ENCODE measurements at regions not wholly inside any gene's neighbourhood (a gene's known extent, or its start where the extent isn't known, plus 50 kb on each side); places are given as distances from the start of the nearest gene placed in this dataset.
A peak's percentile ranks its signal among the peaks of the same experiment; 100 is the strongest.
"Not testable (repeated sequence)": the region's sequence is repeated elsewhere in the genome, so short reads cannot be mapped to it uniquely, and the experiment has no call there.

- no peak for DNase-seq
Observed at GRCh38 chr4:127383666-127384065, 249.1 kb upstream of the INTU start.

- DNase-seq: no peak
Observed at GRCh38 chr4:127394516-127394915, 238.2 kb upstream of the INTU start.

- no peak for DNase-seq
Observed at GRCh38 chr4:127400276-127400675, 232.5 kb upstream of the INTU start.

GRCh38 chr4:127400731-127401346 is 231.9 kb upstream of the INTU start:
- DNase-seq: peak; percentile 17 to 51

GRCh38 chr4:127403471-127404084 is 229.2 kb upstream of the INTU start:
- DNase-seq: no peak

- DNase-seq: no peak
Observed at GRCh38 chr4:127406187-127406586, 226.6 kb upstream of the INTU start.

- DNase-seq: not testable (repeated sequence)
Observed at GRCh38 chr4:127407572-127407971, 225.2 kb upstream of the INTU start.

- DNase-seq: no peak
Observed at GRCh38 chr4:127410201-127410600, 222.6 kb upstream of the INTU start.

GRCh38 chr4:127410644-127411043 is 222.1 kb upstream of the INTU start:
- DNase-seq: no peak

- DNase-seq: no peak
Observed at GRCh38 chr4:127414951-127415606, 217.7 kb upstream of the INTU start.

GRCh38 chr4:127416115-127416514 is 216.6 kb upstream of the INTU start:
- DNase-seq: no peak

- DNase-seq: no peak
Observed at GRCh38 chr4:127417885-127418535, 214.7 kb upstream of the INTU start.

GRCh38 chr4:127419431-127419830 is 213.3 kb upstream of the INTU start:
- no peak for DNase-seq

GRCh38 chr4:127421437-127421836 is 211.3 kb upstream of the INTU start:
- no peak for DNase-seq

GRCh38 chr4:127425202-127425845 is 207.4 kb upstream of the INTU start:
- DNase-seq: no peak

GRCh38 chr4:127425851-127426250 is 206.9 kb upstream of the INTU start:
- DNase-seq: no peak

GRCh38 chr4:127441571-127441970 is 191.2 kb upstream of the INTU start:
- DNase-seq: no peak

- DNase-seq: no peak
Observed at GRCh38 chr4:127445471-127445870, 187.3 kb upstream of the INTU start.

GRCh38 chr4:127446427-127446885 is 186.3 kb upstream of the INTU start:
- no peak for DNase-seq

- DNase-seq: no peak
Observed at GRCh38 chr4:127448986-127449385, 183.8 kb upstream of the INTU start.

GRCh38 chr4:127449449-127449848 is 183.3 kb upstream of the INTU start:
- DNase-seq: no peak

GRCh38 chr4:127450276-127450675 is 182.5 kb upstream of the INTU start:
- DNase-seq: peak; percentile 11 to 50

GRCh38 chr4:127463883-127464282 is 168.9 kb upstream of the INTU start:
- no peak for DNase-seq

Measured in NCI-H2081 (cell line).